ENCODE measurements at regions not wholly inside any gene's neighbourhood (a gene's known extent, or its start where the extent isn't known, plus 50 kb on each side); places are given as distances from the start of the nearest gene placed in this dataset.

DNA sequence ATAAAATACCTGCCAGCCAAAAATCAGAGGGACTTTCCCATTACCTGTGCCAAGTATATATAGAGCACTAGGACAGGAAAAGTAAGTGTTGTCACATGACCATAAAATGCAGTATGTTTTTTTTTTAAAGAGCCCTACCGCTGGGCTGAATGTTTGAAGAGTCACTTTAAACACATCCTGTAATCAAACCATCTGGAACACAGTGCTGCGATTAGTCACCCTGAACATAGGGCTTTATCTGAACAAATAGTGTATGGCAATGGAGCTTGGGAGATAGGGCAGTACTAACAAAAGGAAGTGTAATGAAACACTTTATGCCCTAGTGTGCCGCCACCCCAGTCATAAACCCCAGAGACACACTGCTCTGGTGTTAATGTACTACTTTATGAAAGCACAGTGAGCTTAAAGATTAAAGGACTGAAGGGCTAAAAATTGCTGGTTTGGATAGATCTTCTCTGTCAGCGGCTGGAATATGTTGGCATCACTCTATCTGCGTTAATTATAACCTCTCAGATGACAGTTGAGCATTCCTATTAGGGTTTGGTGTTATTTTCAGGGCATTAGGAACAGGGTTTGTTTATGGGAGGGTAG, 90.4 kb downstream of the ZNF608 start (continued):
- TF ChIP-seq, protein P1, sequence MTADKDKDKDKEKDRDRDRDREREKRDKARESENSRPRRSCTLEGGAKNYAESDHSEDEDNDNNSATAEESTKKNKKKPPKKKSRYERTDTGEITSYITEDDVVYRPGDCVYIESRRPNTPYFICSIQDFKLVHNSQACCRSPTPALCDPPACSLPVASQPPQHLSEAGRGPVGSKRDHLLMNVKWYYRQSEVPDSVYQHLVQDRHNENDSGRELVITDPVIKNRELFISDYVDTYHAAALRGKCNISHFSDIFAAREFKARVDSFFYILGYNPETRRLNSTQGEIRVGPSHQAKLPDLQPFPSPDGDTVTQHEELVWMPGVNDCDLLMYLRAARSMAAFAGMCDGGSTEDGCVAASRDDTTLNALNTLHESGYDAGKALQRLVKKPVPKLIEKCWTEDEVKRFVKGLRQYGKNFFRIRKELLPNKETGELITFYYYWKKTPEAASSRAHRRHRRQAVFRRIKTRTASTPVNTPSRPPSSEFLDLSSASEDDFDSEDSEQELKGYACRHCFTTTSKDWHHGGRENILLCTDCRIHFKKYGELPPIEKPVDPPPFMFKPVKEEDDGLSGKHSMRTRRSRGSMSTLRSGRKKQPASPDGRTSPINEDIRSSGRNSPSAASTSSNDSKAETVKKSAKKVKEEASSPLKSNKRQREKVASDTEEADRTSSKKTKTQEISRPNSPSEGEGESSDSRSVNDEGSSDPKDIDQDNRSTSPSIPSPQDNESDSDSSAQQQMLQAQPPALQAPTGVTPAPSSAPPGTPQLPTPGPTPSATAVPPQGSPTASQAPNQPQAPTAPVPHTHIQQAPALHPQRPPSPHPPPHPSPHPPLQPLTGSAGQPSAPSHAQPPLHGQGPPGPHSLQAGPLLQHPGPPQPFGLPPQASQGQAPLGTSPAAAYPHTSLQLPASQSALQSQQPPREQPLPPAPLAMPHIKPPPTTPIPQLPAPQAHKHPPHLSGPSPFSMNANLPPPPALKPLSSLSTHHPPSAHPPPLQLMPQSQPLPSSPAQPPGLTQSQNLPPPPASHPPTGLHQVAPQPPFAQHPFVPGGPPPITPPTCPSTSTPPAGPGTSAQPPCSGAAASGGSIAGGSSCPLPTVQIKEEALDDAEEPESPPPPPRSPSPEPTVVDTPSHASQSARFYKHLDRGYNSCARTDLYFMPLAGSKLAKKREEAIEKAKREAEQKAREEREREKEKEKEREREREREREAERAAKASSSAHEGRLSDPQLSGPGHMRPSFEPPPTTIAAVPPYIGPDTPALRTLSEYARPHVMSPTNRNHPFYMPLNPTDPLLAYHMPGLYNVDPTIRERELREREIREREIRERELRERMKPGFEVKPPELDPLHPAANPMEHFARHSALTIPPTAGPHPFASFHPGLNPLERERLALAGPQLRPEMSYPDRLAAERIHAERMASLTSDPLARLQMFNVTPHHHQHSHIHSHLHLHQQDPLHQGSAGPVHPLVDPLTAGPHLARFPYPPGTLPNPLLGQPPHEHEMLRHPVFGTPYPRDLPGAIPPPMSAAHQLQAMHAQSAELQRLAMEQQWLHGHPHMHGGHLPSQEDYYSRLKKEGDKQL (CRISPR knock-in tag; IDR thresholded peaks at IDR 0.05; ENCODE audit: low read depth): peak; percentile 92
- TF ChIP-seq, protein P2, sequence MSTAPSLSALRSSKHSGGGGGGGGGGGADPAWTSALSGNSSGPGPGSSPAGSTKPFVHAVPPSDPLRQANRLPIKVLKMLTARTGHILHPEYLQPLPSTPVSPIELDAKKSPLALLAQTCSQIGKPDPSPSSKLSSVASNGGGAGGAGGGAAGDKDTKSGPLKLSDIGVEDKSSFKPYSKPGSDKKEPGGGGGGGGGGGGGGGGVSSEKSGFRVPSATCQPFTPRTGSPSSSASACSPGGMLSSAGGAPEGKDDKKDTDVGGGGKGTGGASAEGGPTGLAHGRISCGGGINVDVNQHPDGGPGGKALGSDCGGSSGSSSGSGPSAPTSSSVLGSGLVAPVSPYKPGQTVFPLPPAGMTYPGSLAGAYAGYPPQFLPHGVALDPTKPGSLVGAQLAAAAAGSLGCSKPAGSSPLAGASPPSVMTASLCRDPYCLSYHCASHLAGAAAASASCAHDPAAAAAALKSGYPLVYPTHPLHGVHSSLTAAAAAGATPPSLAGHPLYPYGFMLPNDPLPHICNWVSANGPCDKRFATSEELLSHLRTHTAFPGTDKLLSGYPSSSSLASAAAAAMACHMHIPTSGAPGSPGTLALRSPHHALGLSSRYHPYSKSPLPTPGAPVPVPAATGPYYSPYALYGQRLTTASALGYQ (CRISPR knock-in tag; IDR thresholded peaks at IDR 0.05): peak; percentile 71; the same call in 1 of the 2 replicates
- no peak for TF ChIP-seq ZNF20 (CRISPR knock-in tag; IDR thresholded peaks at IDR 0.05)
- TF ChIP-seq EP300 (IDR thresholded peaks at IDR 0.05; ENCODE audit: low read depth in 2 of 2, low read length in 2 of 2): peak in 1 of 2 experiments; percentile 81; a peak in 2 of 4 replicates
- peak; percentile 69; the same call in 1 of the 2 replicates for TF ChIP-seq EP300 (CRISPR knock-in tag; IDR thresholded peaks at IDR 0.05; ENCODE audit: borderline replicate concordance)
- TF ChIP-seq RFXAP (CRISPR knock-in tag; IDR thresholded peaks at IDR 0.05; ENCODE audit: borderline replicate concordance): no peak
- peak; percentile 74; the same call in 1 of the 2 replicates for TF ChIP-seq ZNF614 (CRISPR knock-in tag; IDR thresholded peaks at IDR 0.05; ENCODE audit: borderline replicate concordance)
- 0 out of 2 replicates have a peak, but pooled peaks have one; percentile 24 for TF ChIP-seq ERF (CRISPR knock-in tag; IDR thresholded peaks at IDR 0.05)
- 0 out of 2 replicates have a peak, but pooled peaks have one; percentile 40 for TF ChIP-seq EHMT2 (IDR thresholded peaks at IDR 0.05; ENCODE audit: borderline replicate concordance, low read depth, low read length)
- TF ChIP-seq NAIF1 (CRISPR knock-in tag; IDR thresholded peaks at IDR 0.05; ENCODE audit: borderline replicate concordance): 0 out of 2 replicates have a peak, but pooled peaks have one; percentile 56
- TF ChIP-seq SOX6 (IDR thresholded peaks at IDR 0.05): no peak
- peak; percentile 86 for TF ChIP-seq SOX6 (CRISPR knock-in tag; IDR thresholded peaks at IDR 0.05)
- TF ChIP-seq STAG1 (CRISPR knock-in tag; IDR thresholded peaks at IDR 0.05): peak; percentile 15
- TF ChIP-seq PPARG (CRISPR knock-in tag; conservative IDR thresholded peaks at IDR 0.05): peak; percentile 61; the same call in 1 of the 2 replicates
- TF ChIP-seq SALL1 (CRISPR knock-in tag; IDR thresholded peaks at IDR 0.05): peak; percentile 42; the same call in 1 of the 2 replicates
- peak; percentile 73 for TF ChIP-seq ISL2 (CRISPR knock-in tag; IDR thresholded peaks at IDR 0.05)
- TF ChIP-seq, protein P3, sequence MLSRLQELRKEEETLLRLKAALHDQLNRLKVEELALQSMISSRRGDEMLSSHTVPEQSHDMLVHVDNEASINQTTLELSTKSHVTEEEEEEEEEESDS (CRISPR knock-in tag; IDR thresholded peaks at IDR 0.05; ENCODE audit: borderline replicate concordance): no peak
- peak; percentile 45; the same call in 1 of the 2 replicates for TF ChIP-seq FOXJ3 (CRISPR knock-in tag; IDR thresholded peaks at IDR 0.05; ENCODE audit: borderline replicate concordance)
- TF ChIP-seq ZNF496 (CRISPR knock-in tag; IDR thresholded peaks at IDR 0.05; ENCODE audit: insufficient replicate concordance): no peak
- TF ChIP-seq KLF16 (CRISPR knock-in tag; IDR thresholded peaks at IDR 0.05): 0 out of 4 replicates have a peak, but pooled peaks of 1 of the 2 experiments have one; percentile 25
- TF ChIP-seq, protein P4, sequence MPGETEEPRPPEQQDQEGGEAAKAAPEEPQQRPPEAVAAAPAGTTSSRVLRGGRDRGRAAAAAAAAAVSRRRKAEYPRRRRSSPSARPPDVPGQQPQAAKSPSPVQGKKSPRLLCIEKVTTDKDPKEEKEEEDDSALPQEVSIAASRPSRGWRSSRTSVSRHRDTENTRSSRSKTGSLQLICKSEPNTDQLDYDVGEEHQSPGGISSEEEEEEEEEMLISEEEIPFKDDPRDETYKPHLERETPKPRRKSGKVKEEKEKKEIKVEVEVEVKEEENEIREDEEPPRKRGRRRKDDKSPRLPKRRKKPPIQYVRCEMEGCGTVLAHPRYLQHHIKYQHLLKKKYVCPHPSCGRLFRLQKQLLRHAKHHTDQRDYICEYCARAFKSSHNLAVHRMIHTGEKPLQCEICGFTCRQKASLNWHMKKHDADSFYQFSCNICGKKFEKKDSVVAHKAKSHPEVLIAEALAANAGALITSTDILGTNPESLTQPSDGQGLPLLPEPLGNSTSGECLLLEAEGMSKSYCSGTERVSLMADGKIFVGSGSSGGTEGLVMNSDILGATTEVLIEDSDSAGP (CRISPR knock-in tag; IDR thresholded peaks at IDR 0.05; ENCODE audit: borderline replicate concordance): peak; percentile 85; the same call in 1 of the 2 replicates
